ENCODE measurements at regions not wholly inside any gene's neighbourhood (a gene's known extent, or its start where the extent isn't known, plus 50 kb on each side); places are given as distances from the start of the nearest gene placed in this dataset.

DNA sequence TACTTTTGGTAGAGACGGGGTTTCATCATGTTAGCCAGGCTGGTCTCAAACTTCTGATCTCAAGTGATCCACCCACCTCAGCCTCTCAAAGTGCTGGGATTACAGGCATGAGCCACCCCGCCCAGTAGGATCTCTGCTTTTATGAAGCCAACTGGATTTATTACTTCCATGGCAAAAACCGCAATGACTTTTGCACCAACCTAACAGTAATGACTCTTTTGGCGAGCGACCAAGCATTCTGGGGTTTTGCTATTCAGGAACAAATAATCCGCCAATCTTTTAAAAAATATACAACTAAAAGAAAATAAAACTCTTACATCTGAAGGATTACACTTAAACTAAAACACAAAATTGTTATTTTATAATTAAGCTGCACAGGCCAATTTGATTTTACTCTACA is 260.6 kb downstream of the ZEB2 start:
- TF ChIP-seq CTCF (conservative IDR thresholded peaks at IDR 0.05; ENCODE audit: low read depth, low read length) = no peak
- no peak for TF ChIP-seq EZH2 (IDR thresholded peaks at IDR 0.05; ENCODE audit: low read length, unreplicated experiment)

All from PC-3 (cell line).